Activated T-cell treated with anti-CD3 and anti-CD28 coated beads, Interleukin-2, amount 50 U/mL, for 4 hours (primary cell): ENCODE measurements at regions not wholly inside any gene's neighbourhood (a gene's known extent, or its start where the extent isn't known, plus 50 kb on each side); places are given as distances from the start of the nearest gene placed in this dataset.

Source experiments
- ATAC-seq, 2 donors: fragments of 200-7000 bp; cut with Tn5 transposase; one replicate each; pipeline ENCODE4 v1.10.0; 2021
- DNase-seq: peaks from one replicate; pipeline ENCODE4 v3.0.0-alpha.2; 2020
- H3K27me3 Mint-ChIP-seq: one replicate; pipeline ENCODE4 v1.8.0; 2021; ENCODE audit warnings: low read depth, mixed read lengths
- H3K36me3 Mint-ChIP-seq: one replicate; pipeline ENCODE4 v1.8.0; 2022; ENCODE audit warnings: mixed read lengths; ENCODE audit not compliant: insufficient read depth
- H3K4me1 Mint-ChIP-seq: one replicate; pipeline ENCODE4 v1.8.0; 2021; ENCODE audit warnings: low read depth, mixed read lengths
- H3K4me3 Mint-ChIP-seq: one replicate; pipeline ENCODE4 v1.8.0; 2021; ENCODE audit warnings: mild to moderate bottlenecking, moderate library complexity, mixed read lengths
- H3K9me3 Mint-ChIP-seq: one replicate; pipeline ENCODE4 v1.8.0; 2021; ENCODE audit warnings: mixed read lengths

GRCh38 chr1:188058801-188059200 lies 1230.1 kb downstream of the PLA2G4A start:
- Mint-ChIP-seq H3K36me3 (no peaks in the 10 kb centered on the region), H3K9me3 (peaks cover 16% of the 10 kb centered on the region), H3K4me3 (no peak overlapping the region), H3K4me1 (no peaks in the 10 kb centered on the region), H3K27me3 (no peaks in the 10 kb centered on the region)
- DNase-seq (no peak), ATAC-seq (no peak)

DNA sequence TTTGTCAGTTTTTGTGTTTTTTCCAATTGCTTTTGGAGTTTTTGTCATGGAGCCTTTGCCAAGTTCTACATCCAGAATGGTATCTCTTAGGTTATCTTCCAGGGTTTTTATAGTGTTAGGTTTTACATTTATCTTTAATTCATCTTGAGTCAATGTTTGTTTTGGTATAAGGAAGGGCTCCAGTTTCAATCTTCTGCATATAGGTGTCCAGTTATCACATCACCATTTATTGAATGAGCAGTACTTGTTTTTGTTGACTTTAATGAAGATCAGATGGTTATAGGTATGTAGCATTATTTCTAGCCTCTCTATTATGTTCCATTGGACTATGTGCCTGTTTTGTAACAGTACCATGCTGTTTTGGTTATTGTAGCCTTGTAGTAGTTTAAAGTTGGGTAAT lies 1233.1 kb downstream of the PLA2G4A start:
- no peaks in the 10 kb centered on the region for H3K36me3 Mint-ChIP-seq
- no peak for DNase-seq
- H3K27me3 Mint-ChIP-seq = no peaks in the 10 kb centered on the region
- peaks cover 22% of the 10 kb centered on the region for H3K9me3 Mint-ChIP-seq
- no peak overlapping the region for H3K4me3 Mint-ChIP-seq
- no peak for ATAC-seq
- no peaks in the 10 kb centered on the region for H3K4me1 Mint-ChIP-seq

GRCh38 chr1:188062456-188062855 lies 1233.7 kb downstream of the PLA2G4A start:
- H3K27me3 Mint-ChIP-seq = no peaks in the 10 kb centered on the region
- no peak for ATAC-seq
- no peaks in the 10 kb centered on the region for H3K4me1 Mint-ChIP-seq
- no peak overlapping the region for H3K4me3 Mint-ChIP-seq
- no peaks in the 10 kb centered on the region for H3K36me3 Mint-ChIP-seq
- DNase-seq = no peak
- peaks cover 22% of the 10 kb centered on the region for H3K9me3 Mint-ChIP-seq

DNA sequence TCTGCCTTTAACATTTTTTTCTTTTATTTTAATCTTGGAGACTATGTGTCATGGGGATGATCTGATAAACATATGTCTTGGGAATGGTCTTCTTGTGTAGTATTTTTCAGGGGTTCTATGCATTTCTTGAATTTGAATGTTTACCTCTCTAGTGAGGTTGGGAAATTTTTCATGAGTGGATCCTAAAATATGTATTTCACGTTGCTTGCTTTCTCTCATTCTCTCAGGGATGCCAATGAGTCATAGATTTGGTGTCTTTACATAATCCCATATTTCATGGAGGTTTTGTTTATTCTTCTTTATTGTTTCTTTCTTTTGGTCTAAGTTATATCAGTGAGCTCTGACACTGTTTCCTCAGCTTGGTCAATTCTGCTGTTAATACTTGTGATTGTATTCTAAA lies 1237.2 kb downstream of the PLA2G4A start:
- H3K9me3 Mint-ChIP-seq = peaks cover 38% of the 10 kb centered on the region
- no peaks in the 10 kb centered on the region for H3K4me1 Mint-ChIP-seq
- ATAC-seq (no peak), DNase-seq (no peak)
- no peaks in the 10 kb centered on the region for H3K27me3 Mint-ChIP-seq
- no peaks in the 10 kb centered on the region for H3K36me3 Mint-ChIP-seq
- H3K4me3 Mint-ChIP-seq = no peak overlapping the region

DNA sequence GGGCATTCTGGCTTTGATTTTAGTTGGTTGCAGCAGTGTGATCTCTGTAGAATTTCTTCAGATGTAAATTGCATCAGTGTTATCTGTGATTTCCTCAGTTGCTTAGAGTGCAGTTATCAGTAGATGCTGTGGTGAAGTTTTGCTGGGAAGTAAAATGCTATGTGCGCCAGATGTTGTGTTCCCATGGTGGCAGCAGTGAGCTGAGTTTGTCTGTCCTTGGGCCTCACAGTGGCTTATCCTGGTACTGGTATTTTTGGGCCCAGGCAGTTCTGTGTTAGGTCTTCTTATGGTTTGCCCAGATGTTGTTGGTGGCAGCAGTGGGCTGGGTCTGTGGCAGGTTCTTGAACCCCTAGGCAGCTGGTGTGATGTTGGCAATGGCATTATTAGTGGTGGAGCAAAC lies 1242.1 kb downstream of the PLA2G4A start:
- DNase-seq (no peak), ATAC-seq (no peak)
- H3K36me3 Mint-ChIP-seq = no peaks in the 10 kb centered on the region
- no peak overlapping the region for H3K4me3 Mint-ChIP-seq
- no peaks in the 10 kb centered on the region for H3K4me1 Mint-ChIP-seq
- H3K27me3 Mint-ChIP-seq = no peaks in the 10 kb centered on the region
- H3K9me3 Mint-ChIP-seq = peaks cover 41% of the 10 kb centered on the region

DNA sequence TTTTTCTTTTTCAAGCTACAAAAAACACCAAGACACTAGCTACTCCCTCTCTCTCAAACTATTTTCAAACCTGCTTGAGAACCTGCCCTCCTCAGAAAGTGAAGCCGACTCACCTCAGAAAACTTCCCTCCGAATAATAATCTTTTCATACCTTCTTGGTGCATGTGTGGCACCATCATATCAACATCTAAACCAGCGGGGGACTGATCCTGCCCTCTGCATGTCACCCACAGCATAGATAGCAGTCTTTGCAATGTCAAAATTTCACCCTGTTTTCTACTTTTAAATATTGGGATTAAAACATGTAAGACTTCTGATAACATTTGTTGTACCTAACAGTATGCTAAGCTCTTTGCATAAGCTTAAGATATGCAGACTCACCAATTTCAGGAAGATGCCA lies 1260.3 kb downstream of the PLA2G4A start:
- DNase-seq (no peak), ATAC-seq (no peak)
- no peaks in the 10 kb centered on the region for H3K4me1 Mint-ChIP-seq
- no peaks in the 10 kb centered on the region for H3K27me3 Mint-ChIP-seq
- no peaks in the 10 kb centered on the region for H3K36me3 Mint-ChIP-seq
- peaks cover 21% of the 10 kb centered on the region for H3K9me3 Mint-ChIP-seq
- no peak overlapping the region for H3K4me3 Mint-ChIP-seq

DNA sequence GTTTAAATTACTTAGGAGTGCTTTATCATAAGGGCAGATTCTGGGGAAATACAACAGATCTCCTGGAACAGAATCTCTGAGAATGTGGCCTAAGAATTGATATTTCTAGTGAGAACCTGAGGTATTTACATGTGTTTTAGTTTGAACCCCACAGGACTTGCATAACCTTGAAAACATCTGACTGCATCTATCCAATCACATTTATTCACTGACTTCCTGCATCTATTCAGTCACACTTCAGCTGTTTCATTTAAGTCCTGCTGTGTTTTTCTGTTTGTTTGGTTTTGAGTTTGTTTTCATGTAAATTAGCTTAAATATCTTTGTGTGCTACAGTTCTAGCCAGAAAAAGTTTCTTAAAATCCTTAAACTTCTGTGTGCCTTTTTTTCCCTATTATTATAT lies 1260.7 kb downstream of the PLA2G4A start:
- DNase-seq = no peak
- no peak overlapping the region for H3K4me3 Mint-ChIP-seq
- ATAC-seq = no peak
- no peaks in the 10 kb centered on the region for H3K36me3 Mint-ChIP-seq
- H3K27me3 Mint-ChIP-seq = no peaks in the 10 kb centered on the region
- H3K9me3 Mint-ChIP-seq = peaks cover 21% of the 10 kb centered on the region
- no peaks in the 10 kb centered on the region for H3K4me1 Mint-ChIP-seq

DNA sequence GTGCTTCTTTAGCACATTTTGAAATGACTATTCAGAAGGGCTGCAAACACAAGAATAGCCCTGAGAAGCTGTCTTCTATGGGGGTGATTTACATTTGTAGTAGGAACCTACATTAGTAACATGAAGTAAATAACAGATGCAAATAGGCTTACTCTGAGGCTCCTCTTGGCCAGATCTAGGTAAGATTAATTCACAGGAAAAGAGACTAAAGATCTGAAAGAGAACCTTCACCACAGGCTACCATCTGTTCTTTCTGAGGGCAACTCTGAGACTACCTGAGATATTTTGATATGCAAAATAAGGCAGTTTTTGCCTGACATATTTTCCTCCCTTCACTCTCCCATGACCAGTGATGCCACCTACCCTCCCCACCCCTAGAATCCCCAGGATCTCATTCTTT lies 1267.8 kb downstream of the PLA2G4A start:
- no peak overlapping the region for H3K4me3 Mint-ChIP-seq
- no peaks in the 10 kb centered on the region for H3K27me3 Mint-ChIP-seq
- DNase-seq (no peak), ATAC-seq (no peak)
- no peaks in the 10 kb centered on the region for H3K36me3 Mint-ChIP-seq
- no peaks in the 10 kb centered on the region for H3K4me1 Mint-ChIP-seq
- peaks cover 10% of the 10 kb centered on the region for H3K9me3 Mint-ChIP-seq

DNA sequence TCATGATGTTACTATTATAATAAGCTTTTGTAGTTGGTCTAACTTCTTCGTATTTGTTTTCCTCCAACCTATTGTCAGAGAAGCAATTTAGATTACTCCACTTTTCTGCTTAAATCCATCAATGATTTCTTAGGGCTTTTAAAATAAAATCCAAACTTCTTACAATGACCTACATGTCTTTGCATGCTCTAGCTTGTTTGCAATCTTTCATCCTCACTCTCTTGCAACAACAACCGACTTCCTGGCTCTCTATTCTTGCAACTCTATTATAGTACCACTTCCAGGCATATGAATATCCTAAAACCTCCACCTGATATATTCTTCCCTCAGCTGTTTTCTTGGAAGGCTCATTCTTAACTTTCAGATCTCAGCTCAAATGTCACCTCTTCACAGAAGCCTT lies 1288.7 kb downstream of the PLA2G4A start:
- H3K27me3 Mint-ChIP-seq = no peaks in the 10 kb centered on the region
- ATAC-seq (no peak), DNase-seq (no peak)
- H3K36me3 Mint-ChIP-seq = no peaks in the 10 kb centered on the region
- H3K4me3 Mint-ChIP-seq = no peak overlapping the region
- peaks cover 13% of the 10 kb centered on the region for H3K9me3 Mint-ChIP-seq
- H3K4me1 Mint-ChIP-seq = no peaks in the 10 kb centered on the region

DNA sequence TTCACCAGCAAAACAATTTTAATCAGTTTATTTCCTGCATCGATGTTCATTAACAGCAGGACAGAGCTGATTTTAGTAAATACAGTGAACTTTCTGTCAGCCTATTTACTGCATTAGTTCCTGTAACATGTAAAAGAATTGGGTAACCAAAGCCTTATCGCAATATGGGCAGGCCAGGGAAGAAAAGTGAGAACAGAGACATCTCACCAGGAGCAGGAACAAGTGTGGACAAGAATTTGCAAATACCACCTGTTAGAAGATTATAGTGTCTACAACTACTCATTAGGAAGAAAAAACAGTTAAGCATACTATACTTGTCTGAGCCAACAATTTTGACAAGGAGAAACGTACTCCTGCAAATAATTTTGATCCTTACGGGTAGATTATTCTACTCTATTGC lies 1293.9 kb downstream of the PLA2G4A start:
- Mint-ChIP-seq H3K4me1 (no peaks in the 10 kb centered on the region), H3K9me3 (peaks cover 11% of the 10 kb centered on the region), H3K27me3 (no peaks in the 10 kb centered on the region), H3K4me3 (no peak overlapping the region), H3K36me3 (no peaks in the 10 kb centered on the region)
- DNase-seq (no peak), ATAC-seq (no peak)

DNA sequence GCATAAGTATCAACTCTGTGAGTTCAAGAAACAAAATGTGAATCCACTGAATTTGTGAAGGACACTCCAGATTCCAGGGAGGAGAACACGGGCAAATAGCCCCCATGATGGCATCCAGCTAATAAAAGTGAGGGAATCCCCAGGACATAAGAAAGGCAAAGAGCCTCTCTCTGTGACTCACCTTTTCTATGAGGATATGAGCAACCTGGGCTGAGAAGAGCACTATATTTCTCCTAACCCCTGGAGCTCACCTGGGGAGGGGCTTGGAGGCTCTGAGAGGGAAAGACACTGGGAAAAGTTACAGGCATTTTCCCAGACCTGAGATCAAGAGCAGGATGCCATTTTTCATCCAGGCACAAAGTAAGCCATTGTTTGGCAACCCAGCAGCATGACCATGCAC lies 1298.8 kb downstream of the PLA2G4A start:
- Mint-ChIP-seq H3K36me3 (no peaks in the 10 kb centered on the region), H3K9me3 (peaks cover 15% of the 10 kb centered on the region), H3K27me3 (no peaks in the 10 kb centered on the region), H3K4me3 (no peak overlapping the region), H3K4me1 (no peaks in the 10 kb centered on the region)
- ATAC-seq (no peak), DNase-seq (no peak)

DNA sequence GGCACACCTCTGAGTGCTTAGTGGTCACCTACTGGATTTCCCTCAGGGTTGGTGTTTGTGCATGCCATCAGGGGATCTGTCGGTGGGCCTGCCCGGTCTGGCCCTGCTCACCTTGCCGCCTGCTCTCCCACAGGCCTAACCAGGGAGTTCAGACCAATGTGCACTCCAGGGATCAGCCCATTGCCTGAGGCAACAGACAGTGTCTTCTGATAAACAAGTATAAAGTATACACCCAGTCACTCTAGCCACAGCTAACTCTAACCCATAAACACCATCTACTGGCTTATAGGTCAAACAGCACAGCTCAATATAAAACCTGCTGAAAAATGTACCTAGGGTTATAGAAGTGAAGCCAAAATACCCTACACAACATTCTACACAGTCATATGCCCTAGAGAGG lies 1300.0 kb downstream of the PLA2G4A start:
- no peak overlapping the region for H3K4me3 Mint-ChIP-seq
- ATAC-seq (no peak), DNase-seq (no peak)
- peaks cover 13% of the 10 kb centered on the region for H3K9me3 Mint-ChIP-seq
- no peaks in the 10 kb centered on the region for H3K4me1 Mint-ChIP-seq
- H3K27me3 Mint-ChIP-seq = no peaks in the 10 kb centered on the region
- H3K36me3 Mint-ChIP-seq = no peaks in the 10 kb centered on the region

- H3K27me3 Mint-ChIP-seq = no peaks in the 10 kb centered on the region
- ATAC-seq = no peak
- H3K4me1 Mint-ChIP-seq = no peaks in the 10 kb centered on the region
Measured at GRCh38 chr1:188129856-188130838, 1301.4 kb downstream of the PLA2G4A start.

GRCh38 chr1:188137221-188137620 lies 1308.5 kb downstream of the PLA2G4A start:
- Mint-ChIP-seq H3K27me3 (no peaks in the 10 kb centered on the region), H3K9me3 (peaks cover 17% of the 10 kb centered on the region), H3K36me3 (no peaks in the 10 kb centered on the region), H3K4me1 (no peaks in the 10 kb centered on the region), H3K4me3 (no peak overlapping the region)
- ATAC-seq = no peak
- no peak for DNase-seq

More at GRCh38 chr1:188129856-188130838, 1301.4 kb downstream of the PLA2G4A start:
- Mint-ChIP-seq H3K4me3 (no peak overlapping the region), H3K36me3 (no peaks in the 10 kb centered on the region), H3K9me3 (peaks cover 13% of the 10 kb centered on the region)
- no peak for DNase-seq

- ATAC-seq (no peak), DNase-seq (no peak)
- Mint-ChIP-seq H3K9me3 (peaks cover 22% of the 10 kb centered on the region), H3K4me3 (no peak overlapping the region), H3K36me3 (no peaks in the 10 kb centered on the region), H3K27me3 (no peaks in the 10 kb centered on the region), H3K4me1 (no peaks in the 10 kb centered on the region)
Measured at GRCh38 chr1:188140958-188141357, 1312.2 kb downstream of the PLA2G4A start.
